Glomerular endothelial cell (primary cell): ENCODE measurements at regions not wholly inside any gene's neighbourhood (a gene's known extent, or its start where the extent isn't known, plus 50 kb on each side); places are given as distances from the start of the nearest gene placed in this dataset.
"Not testable (repeated sequence)": the region's sequence is repeated elsewhere in the genome, so short reads cannot be mapped to it uniquely, and the experiment has no call there.

ENCODE experiments used
- DNase-seq: peaks from one replicate; pipeline ENCODE4 v3.0.0-alpha.2; 2011; ENCODE audit warnings: low read depth, low spot score; ENCODE audit errors: extremely low read depth

- no peak for DNase-seq
Measured at GRCh38 chr11:134500621-134501020, 88.6 kb upstream of the B3GAT1 start.

GRCh38 chr11:134499990-134500389 is 87.9 kb upstream of the B3GAT1 start:
- no peak for DNase-seq

GRCh38 chr11:134498326-134499139 is 86.5 kb upstream of the B3GAT1 start:
- DNase-seq: no peak

- no peak for DNase-seq
Measured at GRCh38 chr11:134497586-134497985, 85.5 kb upstream of the B3GAT1 start.

- not testable (repeated sequence) for DNase-seq
Measured at GRCh38 chr11:134496058-134496457, 84.0 kb upstream of the B3GAT1 start.

GRCh38 chr11:134494395-134494794 is 82.4 kb upstream of the B3GAT1 start:
- not testable (repeated sequence) for DNase-seq

- DNase-seq: not testable (repeated sequence)
Measured at GRCh38 chr11:134492411-134492810, 80.4 kb upstream of the B3GAT1 start.

- no peak for DNase-seq
Measured at GRCh38 chr11:134489728-134490127, 77.7 kb upstream of the B3GAT1 start.

GRCh38 chr11:134488913-134489312 is 76.9 kb upstream of the B3GAT1 start:
- no peak for DNase-seq

- DNase-seq: no peak
Measured at GRCh38 chr11:134488512-134488911, 76.5 kb upstream of the B3GAT1 start.

GRCh38 chr11:134487696-134488095 is 75.7 kb upstream of the B3GAT1 start:
- no peak for DNase-seq

- DNase-seq: no peak
Measured at GRCh38 chr11:134486704-134487103, 74.7 kb upstream of the B3GAT1 start.

GRCh38 chr11:134486106-134486505 is 74.1 kb upstream of the B3GAT1 start:
- DNase-seq: no peak

GRCh38 chr11:134485316-134485715 is 73.3 kb upstream of the B3GAT1 start:
- no peak for DNase-seq

GRCh38 chr11:134483857-134484256 is 71.8 kb upstream of the B3GAT1 start:
- no peak for DNase-seq

- no peak for DNase-seq
Measured at GRCh38 chr11:134483291-134483690, 71.2 kb upstream of the B3GAT1 start.

- DNase-seq: no peak
Measured at GRCh38 chr11:134482865-134483264, 70.8 kb upstream of the B3GAT1 start.

GRCh38 chr11:134481933-134482527 is 70.0 kb upstream of the B3GAT1 start:
- DNase-seq: no peak

GRCh38 chr11:134481135-134481534 is 69.1 kb upstream of the B3GAT1 start:
- DNase-seq: no peak

- DNase-seq: no peak
Measured at GRCh38 chr11:134480136-134480712, 68.2 kb upstream of the B3GAT1 start.

GRCh38 chr11:134479206-134480135 is 67.4 kb upstream of the B3GAT1 start:
- no peak for DNase-seq
